SU-DHL-6 (cell line): ENCODE measurements at regions not wholly inside any gene's neighbourhood (a gene's known extent, or its start where the extent isn't known, plus 50 kb on each side); places are given as distances from the start of the nearest gene placed in this dataset.

ENCODE experiments used
- CTCF ChIP-seq: fragments of 200-600 bp; sonication (generic); IDR thresholded peaks from one replicate; pipeline ENCODE4 v1.5.1; 2017; ENCODE audit warnings: antibody characterized with exemption, mild to moderate bottlenecking, low read length, moderate library complexity; ENCODE audit not compliant: insufficient read depth, poor library complexity, severe bottlenecking
- EZH2phosphoT487 ChIP-seq: fragments of 200-600 bp; sonication (generic), shearing (Covaris generic); conservative IDR thresholded peaks from 2 replicates; pipeline ENCODE4 v1.6.1; 2018; ENCODE audit warnings: mild to moderate bottlenecking, antibody characterized with exemption, low read length, moderate library complexity, mixed read lengths

- TF ChIP-seq CTCF (no peak), EZH2phosphoT487 (no peak)
Measured at GRCh38 chr13:22455036-22455435, 725.7 kb upstream of the SGCG start.
